Esophagus (tissue), 2 donors: ENCODE measurements at regions not wholly inside any gene's neighbourhood (a gene's known extent, or its start where the extent isn't known, plus 50 kb on each side); places are given as distances from the start of the nearest gene placed in this dataset.
"Not testable (repeated sequence)": the region's sequence is repeated elsewhere in the genome, so short reads cannot be mapped to it uniquely, and the experiment has no call there.

Experiments
- H3K27ac ChIP-seq, 2 donors: one replicate each; pipeline ENCODE4 v1.5.1; 2013; ENCODE audit warnings: low read depth in 2 of 2, mild to moderate bottlenecking in 2 of 2, inconsistent platforms in 1 of 2, low read length in 1 of 2, moderate library complexity in 1 of 2
- H3K27me3 ChIP-seq, 2 donors: one replicate each; pipeline ENCODE4 v1.6.1; 2013; ENCODE audit warnings: low read length in 2 of 2, control low read depth in 1 of 2, mild to moderate bottlenecking in 1 of 2; ENCODE audit not compliant: insufficient read depth in 2 of 2, control insufficient read depth in 1 of 2
- H3K36me3 ChIP-seq, 2 donors: one replicate each; pipeline ENCODE4 v1.6.1; 2013; ENCODE audit warnings: low read length in 1 of 2; ENCODE audit not compliant: control insufficient read depth in 2 of 2, insufficient read depth in 2 of 2
- H3K4me1 ChIP-seq, 2 donors: one replicate each; pipeline ENCODE4 v1.6.1; 2013; ENCODE audit warnings: low read length in 1 of 2; ENCODE audit not compliant: control insufficient read depth in 2 of 2, insufficient read depth in 2 of 2
- H3K4me3 ChIP-seq, 2 donors: one replicate each; pipeline ENCODE4 v1.5.1; 2013; ENCODE audit warnings: low read length in 2 of 2, mild to moderate bottlenecking in 2 of 2, low read depth in 1 of 2, moderate library complexity in 1 of 2
- H3K9me3 ChIP-seq, 2 donors: one replicate each; pipeline ENCODE4 v1.6.1; 2013; ENCODE audit warnings: mild to moderate bottlenecking in 2 of 2, low read depth in 1 of 2, low read length in 1 of 2, moderate library complexity in 1 of 2; ENCODE audit not compliant: control insufficient read depth in 2 of 2, insufficient read depth in 1 of 2
- WGBS, 2 donors: extraction: QIAGEN DNeasy Blood & Tissue Kit; methylation state at CpG; one replicate each; pipeline ENCODE4 v1.1.7; 2013; 5-methylcytosine and 5-hydroxymethylcytosine counted together
- donor health status: healthy with polysubstance abuse.
- donor health status: Bipolar disorder and iron deficiency.

DNA sequence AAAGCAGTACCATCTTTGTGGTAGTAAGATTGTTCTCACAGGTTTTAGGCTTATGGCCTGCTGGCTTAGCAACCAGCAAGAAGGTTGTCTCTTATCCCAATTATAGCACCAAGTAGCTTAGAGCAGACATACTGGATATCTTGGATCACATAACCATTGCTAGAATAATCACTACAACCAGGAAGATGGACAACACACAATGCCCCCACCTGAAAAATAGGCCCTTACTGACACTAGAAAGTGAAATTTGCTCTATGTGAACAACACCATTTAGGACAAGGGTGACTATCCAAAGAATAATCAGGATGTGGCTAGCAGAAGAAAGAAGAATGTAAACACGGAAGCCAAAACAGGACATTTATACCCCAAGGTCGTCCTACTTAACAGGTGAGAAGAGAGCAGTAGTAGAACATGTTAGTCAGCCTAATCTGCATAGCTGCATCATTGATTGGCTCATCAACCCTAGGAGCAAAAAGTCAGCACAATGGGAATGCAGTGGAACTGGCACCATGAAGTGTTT is 172.7 kb upstream of the MARCKS start:
- H3K9me3 ChIP-seq = no peaks in the 10 kb centered on the region
- H3K4me3 ChIP-seq = no peak overlapping the region
- no peaks in the 10 kb centered on the region for H3K27me3 ChIP-seq
- no peaks in the 10 kb centered on the region for H3K36me3 ChIP-seq
- H3K4me1 ChIP-seq = no peaks in the 10 kb centered on the region
- peak overlapping the region; percentile 3 to 52 for H3K27ac ChIP-seq
- 51 to 55% methylated on average over 2 of the region's 2 CpGs for WGBS, 2 donors

- H3K36me3 ChIP-seq = no peaks in the 10 kb centered on the region
- H3K4me1 ChIP-seq = no peaks in the 10 kb centered on the region
- no peak overlapping the region for H3K27ac ChIP-seq
- no peaks in the 10 kb centered on the region for H3K9me3 ChIP-seq
- no peaks in the 10 kb centered on the region for H3K27me3 ChIP-seq
- 83 to 88% methylated on average over 1 of the region's 1 CpG for WGBS, 2 donors
- no peak overlapping the region for H3K4me3 ChIP-seq
These were observed 171.1 kb upstream of the MARCKS start for GRCh38 chr6:113686049-113686448.

- not testable (repeated sequence) for H3K4me3 ChIP-seq
- 94 to 95% methylated on average over 4 of the region's 4 CpGs for WGBS, 2 donors
These were observed 167.5 kb upstream of the MARCKS start for GRCh38 chr6:113689620-113690019.

DNA sequence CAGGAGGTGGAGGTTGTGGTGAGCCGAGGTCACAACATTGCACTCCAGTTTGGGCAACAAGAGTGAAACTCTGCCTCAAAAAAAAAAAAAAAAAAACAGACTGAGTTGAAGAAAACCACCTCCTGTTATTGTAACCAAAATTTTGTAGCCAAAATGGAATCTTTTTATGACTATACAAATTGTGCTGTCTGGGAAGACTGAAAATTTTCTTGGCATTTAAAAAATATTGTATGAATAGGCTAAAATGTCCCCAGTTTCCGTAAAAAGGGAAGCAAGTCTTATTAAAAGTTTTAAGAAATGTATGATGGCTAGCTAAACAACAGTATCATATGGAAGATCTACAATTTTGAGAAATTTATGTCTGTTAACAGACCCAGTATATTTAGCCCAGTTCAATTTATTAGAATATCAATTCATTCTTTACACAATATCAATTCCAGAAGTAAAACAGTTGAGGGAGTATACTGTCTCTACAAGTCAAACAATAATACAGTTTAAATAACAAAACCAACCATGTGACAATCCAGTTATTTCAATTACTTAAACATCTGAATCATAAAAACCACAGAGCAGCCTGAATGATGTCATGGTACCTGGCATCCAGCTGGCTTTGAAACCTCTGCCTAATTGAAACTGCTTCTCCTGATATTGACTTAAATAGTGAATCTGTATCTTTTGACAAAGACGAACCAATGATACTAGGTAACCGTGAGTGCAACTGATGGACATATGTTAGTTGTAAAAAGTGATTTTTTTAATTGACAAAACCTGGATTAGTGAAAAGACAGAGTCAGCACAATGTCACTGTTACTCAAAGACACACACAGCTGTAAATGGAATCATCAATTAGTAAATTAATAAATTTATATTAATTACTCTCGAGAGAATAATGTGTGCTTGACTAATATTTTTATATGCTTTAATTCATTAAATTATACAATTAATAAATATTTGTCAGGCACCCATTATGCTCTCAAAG is 166.6 kb upstream of the MARCKS start:
- H3K36me3 ChIP-seq = no peaks in the 10 kb centered on the region
- H3K27ac ChIP-seq = peak overlapping the region in 1 of 2 donors; percentile 26
- WGBS, 2 donors = 71 to 81% methylated on average over 5 of the region's 5 CpGs
- H3K27me3 ChIP-seq = no peaks in the 10 kb centered on the region
- no peaks in the 10 kb centered on the region for H3K9me3 ChIP-seq
- no peaks in the 10 kb centered on the region for H3K4me1 ChIP-seq
- H3K4me3 ChIP-seq = no peak overlapping the region

More at GRCh38 chr6:113689620-113690019, 167.5 kb upstream of the MARCKS start:
- H3K4me1 ChIP-seq, H3K27ac ChIP-seq, H3K9me3 ChIP-seq, H3K36me3 ChIP-seq, H3K27me3 ChIP-seq: not testable (repeated sequence)

- Histone ChIP-seq H3K36me3 (no peaks in the 10 kb centered on the region), H3K4me1 (no peaks in the 10 kb centered on the region), H3K9me3 (no peaks in the 10 kb centered on the region), H3K27ac (no peak overlapping the region), H3K27me3 (no peaks in the 10 kb centered on the region), H3K4me3 (no peak overlapping the region)
- WGBS, 2 donors = 83 to 85% methylated on average over 4 of the region's 4 CpGs
These were observed 165.9 kb upstream of the MARCKS start for GRCh38 chr6:113691260-113691656.

- H3K36me3 ChIP-seq = no peaks in the 10 kb centered on the region
- no peaks in the 10 kb centered on the region for H3K9me3 ChIP-seq
- no peaks in the 10 kb centered on the region for H3K4me1 ChIP-seq
- H3K4me3 ChIP-seq = no peak overlapping the region
- 80 to 90% methylated on average over 1 of the region's 1 CpG for WGBS, 2 donors
- no peak overlapping the region for H3K27ac ChIP-seq
- no peaks in the 10 kb centered on the region for H3K27me3 ChIP-seq
These were observed 163.3 kb upstream of the MARCKS start for GRCh38 chr6:113693851-113694250.

DNA sequence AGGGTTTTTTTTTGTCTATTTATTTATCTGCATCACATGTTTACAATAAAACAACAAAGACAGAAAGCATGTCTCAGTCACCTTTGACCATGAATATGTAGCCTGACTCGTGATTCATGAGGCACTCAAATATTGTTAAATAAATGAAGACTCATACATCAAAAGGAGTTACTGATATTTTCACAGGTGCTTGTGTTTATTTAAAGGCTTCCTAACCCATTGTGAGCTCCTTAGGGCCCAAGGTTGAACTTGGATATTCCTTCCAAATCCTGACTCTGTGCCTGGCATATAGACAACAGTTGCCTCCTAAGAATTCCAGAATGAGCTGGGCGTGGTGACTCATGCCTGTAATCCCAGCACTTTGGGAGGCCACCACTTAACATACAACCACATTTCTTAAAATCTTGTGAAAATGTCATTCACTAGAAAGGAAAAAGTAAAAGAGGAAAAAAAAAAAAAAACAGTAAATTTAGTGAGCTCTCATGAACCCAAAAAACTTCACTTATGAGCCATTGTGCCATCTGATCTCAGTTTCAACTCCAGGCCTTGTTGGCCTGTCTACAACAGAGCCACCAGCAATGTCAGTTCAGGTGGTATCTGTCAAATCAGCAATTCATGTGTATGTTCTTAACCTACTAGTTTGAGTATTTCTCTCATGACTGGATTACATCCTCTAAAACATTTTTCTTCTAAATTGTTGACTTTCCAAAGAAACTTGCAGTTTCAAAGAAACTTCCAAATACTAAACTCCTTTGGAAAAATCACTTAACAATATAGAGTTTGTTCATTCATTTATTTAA is 162.7 kb upstream of the MARCKS start:
- H3K4me1 ChIP-seq = no peaks in the 10 kb centered on the region
- no peak overlapping the region for H3K4me3 ChIP-seq
- no peaks in the 10 kb centered on the region for H3K36me3 ChIP-seq
- WGBS, 2 donors = 47 to 51% methylated on average over 2 of the region's 2 CpGs
- H3K9me3 ChIP-seq = no peaks in the 10 kb centered on the region
- peak overlapping the region in 1 of 2 donors; percentile 22 for H3K27ac ChIP-seq
- no peaks in the 10 kb centered on the region for H3K27me3 ChIP-seq

- no peaks in the 10 kb centered on the region for H3K4me1 ChIP-seq
- H3K36me3 ChIP-seq = no peaks in the 10 kb centered on the region
- no peaks in the 10 kb centered on the region for H3K9me3 ChIP-seq
- WGBS, 2 donors = 85 to 90% methylated on average over 3 of the region's 3 CpGs
- no peak overlapping the region for H3K4me3 ChIP-seq
- H3K27me3 ChIP-seq = no peaks in the 10 kb centered on the region
- no peak overlapping the region for H3K27ac ChIP-seq
These were observed 161.6 kb upstream of the MARCKS start for GRCh38 chr6:113695516-113695915.

DNA sequence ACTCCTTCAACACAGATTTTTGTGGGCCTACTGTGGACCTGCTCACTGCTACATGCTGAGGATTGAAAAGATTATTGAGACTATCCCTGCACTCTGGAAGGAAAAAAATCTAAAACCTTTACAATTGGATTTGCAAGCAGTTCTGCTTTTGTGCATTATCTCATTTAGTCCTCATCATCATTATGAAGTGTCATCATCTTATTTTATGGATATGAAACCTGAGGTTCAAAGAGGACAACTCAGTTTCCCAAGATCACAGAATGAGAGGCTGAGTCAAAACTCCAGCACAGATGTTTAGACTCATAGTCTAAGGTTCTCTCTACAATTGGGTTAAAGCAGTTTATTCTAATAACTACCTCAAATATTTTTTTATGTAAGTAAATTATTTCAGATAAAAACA is 160.2 kb upstream of the MARCKS start:
- H3K4me1 ChIP-seq = no peaks in the 10 kb centered on the region
- no peaks in the 10 kb centered on the region for H3K9me3 ChIP-seq
- no peak overlapping the region for H3K27ac ChIP-seq
- no peak overlapping the region for H3K4me3 ChIP-seq
- H3K36me3 ChIP-seq = no peaks in the 10 kb centered on the region
- H3K27me3 ChIP-seq = no peaks in the 10 kb centered on the region
